ENCODE measurements at regions not wholly inside any gene's neighbourhood (a gene's known extent, or its start where the extent isn't known, plus 50 kb on each side); places are given as distances from the start of the nearest gene placed in this dataset.

DNA sequence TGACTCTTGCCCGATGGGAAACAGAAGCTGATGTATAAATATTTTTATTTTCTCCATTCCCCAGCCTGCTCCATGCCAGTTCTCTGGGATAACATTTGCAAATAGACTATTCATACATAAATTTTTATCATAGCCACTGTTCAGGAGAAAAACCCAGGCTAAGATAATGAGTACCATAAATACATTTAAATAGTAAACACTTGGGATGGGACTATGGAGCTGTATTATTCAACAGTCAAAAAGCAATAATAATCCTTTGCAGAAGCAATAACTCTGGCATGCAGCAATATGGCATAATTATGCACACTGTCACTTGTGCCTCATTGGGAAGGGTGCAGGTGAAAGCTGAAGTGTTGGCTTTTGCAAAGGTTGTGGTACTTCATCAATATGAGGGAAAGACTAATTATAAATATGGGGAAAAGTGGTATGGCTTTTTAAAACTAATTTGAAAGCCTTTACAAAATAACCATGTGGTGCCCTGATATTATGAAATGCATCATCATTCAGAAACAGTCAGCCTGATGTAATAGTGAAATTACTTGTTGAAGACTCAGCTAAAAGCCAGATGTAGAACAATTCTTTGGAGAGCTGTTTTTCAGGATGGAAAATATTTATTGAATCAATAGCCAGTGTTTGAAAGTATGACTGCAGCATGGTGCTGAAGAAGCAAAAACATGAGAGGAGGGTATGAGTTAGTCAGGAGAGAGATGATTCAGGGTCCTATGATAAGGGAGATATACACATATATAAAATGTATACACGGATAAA is 2476.7 kb downstream of the PCDH9 start:
- no peaks in the 10 kb centered on the region for H3K9me3 ChIP-seq
- DNase-seq (ENCODE audit: low spot score) = no peak
- H3K4me1 ChIP-seq = no peaks in the 10 kb centered on the region
- no peaks in the 10 kb centered on the region for H3K27me3 ChIP-seq
- H3K36me3 ChIP-seq = no peaks in the 10 kb centered on the region
- H3K4me3 ChIP-seq = no peak overlapping the region
- no peak overlapping the region for H3K27ac ChIP-seq
- TF ChIP-seq, protein P1, sequence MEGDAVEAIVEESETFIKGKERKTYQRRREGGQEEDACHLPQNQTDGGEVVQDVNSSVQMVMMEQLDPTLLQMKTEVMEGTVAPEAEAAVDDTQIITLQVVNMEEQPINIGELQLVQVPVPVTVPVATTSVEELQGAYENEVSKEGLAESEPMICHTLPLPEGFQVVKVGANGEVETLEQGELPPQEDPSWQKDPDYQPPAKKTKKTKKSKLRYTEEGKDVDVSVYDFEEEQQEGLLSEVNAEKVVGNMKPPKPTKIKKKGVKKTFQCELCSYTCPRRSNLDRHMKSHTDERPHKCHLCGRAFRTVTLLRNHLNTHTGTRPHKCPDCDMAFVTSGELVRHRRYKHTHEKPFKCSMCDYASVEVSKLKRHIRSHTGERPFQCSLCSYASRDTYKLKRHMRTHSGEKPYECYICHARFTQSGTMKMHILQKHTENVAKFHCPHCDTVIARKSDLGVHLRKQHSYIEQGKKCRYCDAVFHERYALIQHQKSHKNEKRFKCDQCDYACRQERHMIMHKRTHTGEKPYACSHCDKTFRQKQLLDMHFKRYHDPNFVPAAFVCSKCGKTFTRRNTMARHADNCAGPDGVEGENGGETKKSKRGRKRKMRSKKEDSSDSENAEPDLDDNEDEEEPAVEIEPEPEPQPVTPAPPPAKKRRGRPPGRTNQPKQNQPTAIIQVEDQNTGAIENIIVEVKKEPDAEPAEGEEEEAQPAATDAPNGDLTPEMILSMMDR (IDR thresholded peaks at IDR 0.05) = no peak

DNA sequence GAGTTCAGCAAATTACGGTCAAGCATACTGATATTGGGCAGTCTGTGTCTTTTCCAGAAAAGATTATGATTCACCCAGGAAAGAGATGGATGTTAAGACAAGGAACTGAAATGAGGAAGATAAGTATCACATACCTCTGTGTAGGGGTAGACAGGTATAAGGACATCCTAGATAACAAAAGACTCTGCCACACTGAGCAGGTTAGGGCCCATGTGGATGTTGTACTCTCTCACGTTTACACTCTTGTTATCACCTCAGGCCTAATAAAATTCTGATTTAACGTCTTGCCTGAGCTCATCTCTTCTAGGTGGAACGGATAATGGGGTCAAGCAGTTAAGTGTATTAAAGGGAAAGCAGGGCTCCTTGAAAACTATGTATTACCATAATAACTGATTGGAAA is 2480.8 kb downstream of the PCDH9 start:
- DNase-seq (ENCODE audit: low spot score) = no peak
- no peaks in the 10 kb centered on the region for H3K36me3 ChIP-seq
- H3K4me3 ChIP-seq = no peak overlapping the region
- no peaks in the 10 kb centered on the region for H3K27me3 ChIP-seq
- H3K4me1 ChIP-seq = no peaks in the 10 kb centered on the region
- no peaks in the 10 kb centered on the region for H3K9me3 ChIP-seq
- no peak overlapping the region for H3K27ac ChIP-seq
- TF ChIP-seq, protein P1 (IDR thresholded peaks at IDR 0.05) = no peak

DNA sequence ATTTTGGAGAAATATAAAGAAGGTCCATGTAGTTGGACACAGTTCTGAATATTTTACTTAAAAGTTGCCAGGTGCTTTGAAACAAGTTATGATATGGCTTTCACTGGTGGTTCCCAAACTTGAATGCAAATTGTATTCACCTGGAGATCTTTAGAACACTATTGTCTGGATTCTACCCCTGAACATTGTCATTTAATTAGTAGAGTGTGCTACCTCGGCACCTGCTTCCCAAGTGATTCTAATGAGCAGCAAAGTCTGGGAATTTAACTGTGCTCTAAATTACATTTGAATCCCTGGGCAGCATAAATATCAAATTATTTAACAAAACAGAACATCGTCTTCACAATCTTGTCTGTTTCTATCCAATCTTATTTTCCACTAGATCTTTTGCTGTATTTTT is 2483.3 kb downstream of the PCDH9 start:
- H3K9me3 ChIP-seq = peaks cover 0 to 4% of the 10 kb centered on the region in 2 donors
- TF ChIP-seq, protein P1 (IDR thresholded peaks at IDR 0.05) = no peak
- no peaks in the 10 kb centered on the region for H3K27me3 ChIP-seq
- H3K4me1 ChIP-seq = no peaks in the 10 kb centered on the region
- DNase-seq (ENCODE audit: low spot score) = no peak
- no peak overlapping the region for H3K4me3 ChIP-seq
- H3K36me3 ChIP-seq = no peaks in the 10 kb centered on the region
- no peak overlapping the region for H3K27ac ChIP-seq

DNA sequence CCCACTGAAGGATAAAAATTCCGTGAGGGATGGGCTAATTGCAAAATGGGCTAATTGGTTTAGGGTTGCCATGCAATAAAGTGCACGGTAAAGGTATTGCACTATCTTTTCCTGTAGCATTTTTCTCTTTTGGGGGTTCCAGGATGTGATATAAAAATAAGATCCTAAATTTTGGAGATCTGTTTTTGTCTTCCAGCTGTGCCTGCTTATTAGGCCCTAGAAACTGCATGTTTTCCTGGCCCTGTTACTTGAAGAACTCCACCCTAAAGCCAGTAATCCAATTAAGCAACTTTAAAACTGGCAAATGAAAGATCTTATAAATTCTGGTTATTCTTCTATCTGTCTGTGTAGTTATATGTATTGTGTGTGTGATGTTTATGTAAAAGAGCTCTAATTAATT is 2489.6 kb downstream of the PCDH9 start:
- TF ChIP-seq, protein P1 (IDR thresholded peaks at IDR 0.05) = no peak
- Histone ChIP-seq H3K4me3 (no peak overlapping the region), H3K9me3 (peaks cover 0 to 10% of the 10 kb centered on the region in 2 donors), H3K27ac (no peak overlapping the region), H3K4me1 (no peaks in the 10 kb centered on the region), H3K27me3 (no peaks in the 10 kb centered on the region), H3K36me3 (no peaks in the 10 kb centered on the region)
- no peak for DNase-seq (ENCODE audit: low spot score)

DNA sequence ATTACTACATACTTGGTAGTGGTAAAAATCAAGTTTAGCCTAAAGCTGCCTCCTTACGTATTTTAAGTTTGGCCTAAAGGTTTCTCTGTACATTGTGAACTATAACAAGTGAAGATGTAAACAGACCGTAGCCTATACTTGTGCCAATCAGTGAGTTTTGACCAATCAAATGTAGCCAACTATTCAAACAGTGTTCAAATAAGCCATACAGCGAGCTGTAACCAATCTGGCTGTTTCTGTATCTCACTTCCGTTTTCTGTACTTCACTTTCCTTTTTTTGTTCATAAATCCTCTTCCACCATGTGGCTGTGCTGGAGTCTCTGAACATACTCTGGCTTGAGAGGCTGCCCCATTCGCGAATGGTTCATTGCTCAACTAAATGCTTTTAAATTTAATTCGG is 2504.6 kb downstream of the PCDH9 start:
- no peak overlapping the region for H3K4me3 ChIP-seq
- TF ChIP-seq, protein P1 (IDR thresholded peaks at IDR 0.05) = no peak
- no peaks in the 10 kb centered on the region for H3K4me1 ChIP-seq
- no peaks in the 10 kb centered on the region for H3K9me3 ChIP-seq
- no peak overlapping the region for H3K27ac ChIP-seq
- no peaks in the 10 kb centered on the region for H3K27me3 ChIP-seq
- DNase-seq (ENCODE audit: low spot score) = no peak
- no peaks in the 10 kb centered on the region for H3K36me3 ChIP-seq

DNA sequence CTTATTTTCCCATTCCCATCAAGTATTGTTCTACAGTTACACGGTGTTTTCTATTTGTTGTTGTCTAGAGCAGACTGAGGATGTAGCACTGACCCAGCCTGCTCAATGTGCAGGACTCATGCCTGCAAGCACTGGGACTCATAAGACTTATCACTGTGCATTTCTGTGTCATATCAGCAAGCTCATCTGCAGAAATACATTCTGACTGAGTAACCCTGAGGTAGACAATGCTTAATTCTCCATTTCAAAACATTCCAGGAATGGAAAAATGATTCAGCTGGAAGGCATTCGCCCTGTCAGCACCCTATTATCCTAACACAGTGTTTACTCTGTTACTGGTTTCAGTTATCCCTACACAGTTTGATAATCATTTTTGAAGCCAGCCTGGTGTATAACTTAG is 2506.4 kb downstream of the PCDH9 start:
- TF ChIP-seq, protein P1 (IDR thresholded peaks at IDR 0.05) = no peak
- H3K36me3 ChIP-seq = no peaks in the 10 kb centered on the region
- no peaks in the 10 kb centered on the region for H3K4me1 ChIP-seq
- DNase-seq (ENCODE audit: low spot score) = no peak
- no peak overlapping the region for H3K4me3 ChIP-seq
- no peak overlapping the region for H3K27ac ChIP-seq
- no peaks in the 10 kb centered on the region for H3K9me3 ChIP-seq
- H3K27me3 ChIP-seq = no peaks in the 10 kb centered on the region
